ENCODE measurements at regions not wholly inside any gene's neighbourhood (a gene's known extent, or its start where the extent isn't known, plus 50 kb on each side); places are given as distances from the start of the nearest gene placed in this dataset.

- Histone ChIP-seq H3K27ac (no peak overlapping the region), H3K4me1 (no peaks in the 10 kb centered on the region), H3K36me3 (no peaks in the 10 kb centered on the region), H3K27me3 (no peaks in the 10 kb centered on the region), H3K4me3 (no peak overlapping the region), H3K9me3 (no peaks in the 10 kb centered on the region)
- no peak for DNase-seq (ENCODE audit: extremely low spot score in 2 of 2)
- intact Hi-C loops (cut with DNase I) = no loop called here
- no peak for TF ChIP-seq POLR2AphosphoS5 (IDR thresholded peaks at IDR 0.05; ENCODE audit: insufficient read depth in 1 of 2, low read depth in 1 of 2)
- TF ChIP-seq CTCF (IDR thresholded peaks at IDR 0.05) = no peak
- TF ChIP-seq POLR2A (IDR thresholded peaks at IDR 0.05) = no peak
These were observed 195.2 kb downstream of the FBXO15 start for GRCh38 chr18:73952296-73952946.

DNA sequence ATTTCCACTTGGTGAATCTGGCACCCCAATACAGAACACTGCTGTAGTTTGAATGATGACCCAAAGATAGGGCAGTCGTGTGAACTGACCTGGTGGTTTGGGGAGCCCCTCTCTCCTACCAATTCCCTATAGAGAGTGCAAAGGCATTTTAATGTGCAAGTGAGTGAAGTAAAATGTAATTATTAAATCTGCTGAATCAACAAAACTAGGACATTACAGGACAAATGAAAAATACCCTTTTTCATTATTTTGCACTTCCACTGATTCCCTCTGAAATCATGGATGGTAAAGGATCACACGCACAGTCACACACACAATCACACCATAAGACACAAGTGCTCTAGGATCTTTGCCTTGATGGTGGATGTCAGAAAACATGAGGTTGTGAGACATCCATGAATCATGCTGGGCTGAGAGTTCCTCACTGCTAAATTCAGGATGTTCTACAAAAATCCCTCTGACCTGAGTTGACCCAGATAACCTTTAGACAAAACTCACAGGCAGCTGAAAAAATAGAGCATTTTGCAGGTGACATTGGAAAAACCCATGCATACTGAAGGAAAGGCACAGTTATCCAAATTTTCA, 197.4 kb downstream of the FBXO15 start:
- intact Hi-C loops (cut with DNase I) = no loop called here
- H3K27ac ChIP-seq = no peak overlapping the region
- no peaks in the 10 kb centered on the region for H3K36me3 ChIP-seq
- TF ChIP-seq CTCF (IDR thresholded peaks at IDR 0.05) = no peak
- TF ChIP-seq POLR2AphosphoS5 (IDR thresholded peaks at IDR 0.05; ENCODE audit: insufficient read depth in 1 of 2, low read depth in 1 of 2) = no peak
- no peak for TF ChIP-seq POLR2A (IDR thresholded peaks at IDR 0.05)
- DNase-seq (ENCODE audit: extremely low spot score in 2 of 2) = no peak
- H3K9me3 ChIP-seq = no peaks in the 10 kb centered on the region
- H3K4me3 ChIP-seq = no peak overlapping the region
- no peaks in the 10 kb centered on the region for H3K4me1 ChIP-seq
- H3K27me3 ChIP-seq = no peaks in the 10 kb centered on the region

- DNase-seq (ENCODE audit: extremely low spot score in 2 of 2) = no peak
- H3K27me3 ChIP-seq = no peaks in the 10 kb centered on the region
- no peak for TF ChIP-seq CTCF (IDR thresholded peaks at IDR 0.05)
These were observed 199.1 kb downstream of the FBXO15 start for GRCh38 chr18:73948497-73948896.

DNA sequence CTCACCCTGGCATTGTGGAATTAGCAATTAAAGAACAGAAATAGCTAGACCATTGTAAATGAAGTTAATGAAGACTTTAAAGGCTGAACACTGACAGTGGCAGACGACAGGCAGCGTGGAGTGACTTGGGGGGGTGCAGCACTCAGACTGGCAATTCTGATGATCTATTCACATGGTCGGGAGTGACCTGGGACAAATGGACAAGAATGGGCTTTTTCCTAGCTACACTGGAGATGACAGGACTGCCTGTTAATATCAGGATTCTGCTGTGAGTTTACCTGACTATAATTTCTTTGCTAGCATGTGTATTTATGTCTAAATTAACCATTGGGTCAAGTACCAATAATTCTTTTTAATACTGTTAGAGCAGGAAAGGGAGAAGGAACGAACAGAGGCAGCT, 199.6 kb downstream of the FBXO15 start:
- no peak for DNase-seq (ENCODE audit: extremely low spot score in 2 of 2)
- Histone ChIP-seq H3K36me3 (no peaks in the 10 kb centered on the region), H3K9me3 (no peaks in the 10 kb centered on the region), H3K4me1 (no peaks in the 10 kb centered on the region), H3K4me3 (no peak overlapping the region), H3K27ac (no peak overlapping the region), H3K27me3 (no peaks in the 10 kb centered on the region)
- intact Hi-C loops (cut with DNase I) = no loop called here
- no peak for TF ChIP-seq POLR2A (IDR thresholded peaks at IDR 0.05)
- TF ChIP-seq POLR2AphosphoS5 (IDR thresholded peaks at IDR 0.05; ENCODE audit: insufficient read depth in 1 of 2, low read depth in 1 of 2) = no peak

More at GRCh38 chr18:73948497-73948896, 199.1 kb downstream of the FBXO15 start:
- no peaks in the 10 kb centered on the region for H3K36me3 ChIP-seq
- no peaks in the 10 kb centered on the region for H3K4me1 ChIP-seq
- H3K9me3 ChIP-seq = no peaks in the 10 kb centered on the region
- H3K4me3 ChIP-seq = no peak overlapping the region
- intact Hi-C loops (cut with DNase I) = no loop called here
- H3K27ac ChIP-seq = no peak overlapping the region

GRCh38 chr18:73947180-73947921, 200.3 kb downstream of the FBXO15 start:
- Histone ChIP-seq H3K27me3 (no peaks in the 10 kb centered on the region), H3K36me3 (no peaks in the 10 kb centered on the region), H3K4me1 (no peaks in the 10 kb centered on the region), H3K9me3 (no peaks in the 10 kb centered on the region), H3K4me3 (no peak overlapping the region), H3K27ac (no peak overlapping the region)
- TF ChIP-seq CTCF (IDR thresholded peaks at IDR 0.05) (no peak), POLR2A (IDR thresholded peaks at IDR 0.05) (no peak)
- no peak for DNase-seq (ENCODE audit: extremely low spot score in 2 of 2)
- intact Hi-C loops (cut with DNase I) = no loop called here

Measured in vagina (tissue), 2 donors.